ENCODE measurements at regions not wholly inside any gene's neighbourhood (a gene's known extent, or its start where the extent isn't known, plus 50 kb on each side); places are given as distances from the start of the nearest gene placed in this dataset.

DNA sequence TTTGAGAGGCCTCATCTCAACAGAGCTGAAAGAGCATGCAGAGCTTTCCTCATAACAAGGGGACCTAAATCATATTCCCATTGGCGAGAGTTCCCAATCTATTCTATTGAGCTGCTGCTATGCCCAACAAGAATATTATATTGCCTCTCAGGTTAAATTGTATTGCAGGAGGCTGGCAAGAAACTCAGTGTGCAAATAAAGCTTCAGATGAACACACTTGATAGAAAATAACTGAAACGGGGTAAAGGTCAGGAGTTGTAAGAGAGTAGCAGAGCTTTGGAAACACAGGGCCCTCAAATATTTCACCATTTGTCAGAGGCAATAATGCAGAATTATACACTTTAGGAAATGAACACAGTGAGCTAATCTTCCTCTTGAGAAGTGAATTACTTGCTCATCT, 364.3 kb upstream of the SPTLC3 start:
- no peaks in the 10 kb centered on the region for H3K79me2 ChIP-seq (ENCODE audit: insufficient read depth, low read length)
- no peak overlapping the region for H3K27ac Mint-ChIP-seq
- H3K27me3 ChIP-seq (ENCODE audit: control insufficient read depth in 2 of 2, insufficient read depth in 2 of 2, low read length in 2 of 2): no peaks in the 10 kb centered on the region
- peaks cover 0 to 2% (median 0%) of the 10 kb centered on the region in 3 donors for H3K27me3 Mint-ChIP-seq (ENCODE audit: low read depth in 3 of 3)
- no peak overlapping the region for H3K4me3 Mint-ChIP-seq
- H3K4me1 Mint-ChIP-seq: no peaks in the 10 kb centered on the region
- no peak overlapping the region for H3K27ac ChIP-seq (ENCODE audit: low read depth in 1 of 2, low read length in 2 of 2)
- intact Hi-C loops (cut with micrococcal nuclease): no loop called here
- H3K4me1 ChIP-seq (ENCODE audit: control insufficient read depth in 1 of 2, insufficient read depth in 2 of 2, low read length in 2 of 2): no peaks in the 10 kb centered on the region
- H3K4me3 ChIP-seq (replicated peaks in 1 of 3; ENCODE audit: low read depth in 2 of 3, low read length in 3 of 3): no peak overlapping the region
- no peak overlapping the region for H2AFZ ChIP-seq (ENCODE audit: insufficient read depth, low read depth, low read length, poor library complexity, severe bottlenecking)
- no peak overlapping the region for H3K9ac ChIP-seq (ENCODE audit: insufficient read depth, low read length, poor library complexity, severe bottlenecking)
- DNase-seq: no peak
- TF ChIP-seq, protein P1, sequence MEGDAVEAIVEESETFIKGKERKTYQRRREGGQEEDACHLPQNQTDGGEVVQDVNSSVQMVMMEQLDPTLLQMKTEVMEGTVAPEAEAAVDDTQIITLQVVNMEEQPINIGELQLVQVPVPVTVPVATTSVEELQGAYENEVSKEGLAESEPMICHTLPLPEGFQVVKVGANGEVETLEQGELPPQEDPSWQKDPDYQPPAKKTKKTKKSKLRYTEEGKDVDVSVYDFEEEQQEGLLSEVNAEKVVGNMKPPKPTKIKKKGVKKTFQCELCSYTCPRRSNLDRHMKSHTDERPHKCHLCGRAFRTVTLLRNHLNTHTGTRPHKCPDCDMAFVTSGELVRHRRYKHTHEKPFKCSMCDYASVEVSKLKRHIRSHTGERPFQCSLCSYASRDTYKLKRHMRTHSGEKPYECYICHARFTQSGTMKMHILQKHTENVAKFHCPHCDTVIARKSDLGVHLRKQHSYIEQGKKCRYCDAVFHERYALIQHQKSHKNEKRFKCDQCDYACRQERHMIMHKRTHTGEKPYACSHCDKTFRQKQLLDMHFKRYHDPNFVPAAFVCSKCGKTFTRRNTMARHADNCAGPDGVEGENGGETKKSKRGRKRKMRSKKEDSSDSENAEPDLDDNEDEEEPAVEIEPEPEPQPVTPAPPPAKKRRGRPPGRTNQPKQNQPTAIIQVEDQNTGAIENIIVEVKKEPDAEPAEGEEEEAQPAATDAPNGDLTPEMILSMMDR (IDR thresholded peaks at IDR 0.05): no peak
- H3K4me2 ChIP-seq (replicated peaks; ENCODE audit: extremely low read depth, low read length, poor library complexity, severe bottlenecking): no peak overlapping the region
- no peaks in the 10 kb centered on the region for H4K20me1 ChIP-seq (ENCODE audit: insufficient read depth, low read length)
- H3K9me3 ChIP-seq (replicated peaks in 1 of 2; ENCODE audit: control insufficient read depth in 1 of 2, insufficient read depth in 1 of 2, low read length in 2 of 2): peaks cover 0 to 2% of the 10 kb centered on the region in 2 donors
- no peaks in the 10 kb centered on the region for H3K36me3 Mint-ChIP-seq
- WGBS (ENCODE audit: insufficient coverage): no CpG with 5 or more reads among the region's 2 CpGs
- no peaks in the 10 kb centered on the region for H3K36me3 ChIP-seq (replicated peaks in 1 of 2; ENCODE audit: control insufficient read depth in 1 of 2, insufficient read depth in 2 of 2, low read length in 2 of 2)
- H3K9me3 Mint-ChIP-seq: peaks cover 0 to 9% (median 5%) of the 10 kb centered on the region in 7 donors

DNA sequence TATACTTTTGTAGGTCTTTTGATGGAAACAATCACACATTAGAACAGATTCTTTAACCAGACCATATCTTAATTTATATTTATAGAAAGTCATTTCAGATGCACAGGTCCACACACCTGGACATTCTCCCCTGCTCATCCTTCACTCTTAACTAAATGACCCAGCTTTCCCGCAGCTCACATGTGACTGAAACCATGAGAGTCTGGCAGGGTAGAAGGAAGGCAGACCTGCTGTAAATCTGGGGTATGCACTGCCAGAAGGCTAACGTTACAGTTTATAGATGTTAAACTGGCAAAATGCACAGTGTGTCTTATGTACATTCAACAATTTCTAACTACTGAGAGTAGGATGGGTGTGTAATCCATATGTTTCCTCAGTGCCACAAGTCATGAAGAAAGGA, 359.5 kb upstream of the SPTLC3 start:
- H3K9me3 Mint-ChIP-seq: peaks cover 2 to 12% (median 7%) of the 10 kb centered on the region in 7 donors
- no peak for DNase-seq
- Histone ChIP-seq H4K20me1 (ENCODE audit: insufficient read depth, low read length) (no peaks in the 10 kb centered on the region), H3K9ac (ENCODE audit: insufficient read depth, low read length, poor library complexity, severe bottlenecking) (no peak overlapping the region), H3K27me3 (ENCODE audit: control insufficient read depth in 2 of 2, insufficient read depth in 2 of 2, low read length in 2 of 2) (no peaks in the 10 kb centered on the region), H3K4me1 (ENCODE audit: control insufficient read depth in 1 of 2, insufficient read depth in 2 of 2, low read length in 2 of 2) (no peaks in the 10 kb centered on the region), H3K36me3 (replicated peaks in 1 of 2; ENCODE audit: control insufficient read depth in 1 of 2, insufficient read depth in 2 of 2, low read length in 2 of 2) (no peaks in the 10 kb centered on the region), H3K4me3 (replicated peaks in 1 of 3; ENCODE audit: low read depth in 2 of 3, low read length in 3 of 3) (no peak overlapping the region), H3K4me2 (replicated peaks; ENCODE audit: extremely low read depth, low read length, poor library complexity, severe bottlenecking) (no peak overlapping the region), H3K27ac (ENCODE audit: low read depth in 1 of 2, low read length in 2 of 2) (no peak overlapping the region), H2AFZ (ENCODE audit: insufficient read depth, low read depth, low read length, poor library complexity, severe bottlenecking) (no peak overlapping the region), H3K79me2 (ENCODE audit: insufficient read depth, low read length) (no peaks in the 10 kb centered on the region), H3K9me3 (replicated peaks in 1 of 2; ENCODE audit: control insufficient read depth in 1 of 2, insufficient read depth in 1 of 2, low read length in 2 of 2) (peaks cover 0 to 5% of the 10 kb centered on the region in 2 donors)
- intact Hi-C loops (cut with micrococcal nuclease): no loop called here
- no CpG with 5 or more reads among the region's 2 CpGs for WGBS (ENCODE audit: insufficient coverage)
- H3K4me3 Mint-ChIP-seq: no peak overlapping the region
- H3K27me3 Mint-ChIP-seq (ENCODE audit: low read depth in 3 of 3): no peaks in the 10 kb centered on the region
- no peaks in the 10 kb centered on the region for H3K36me3 Mint-ChIP-seq
- TF ChIP-seq, protein P1 (IDR thresholded peaks at IDR 0.05): no peak
- no peak overlapping the region for H3K27ac Mint-ChIP-seq
- H3K4me1 Mint-ChIP-seq: no peaks in the 10 kb centered on the region

Data from CD14-positive monocyte (primary cell).